ENCODE measurements at regions not wholly inside any gene's neighbourhood (a gene's known extent, or its start where the extent isn't known, plus 50 kb on each side); places are given as distances from the start of the nearest gene placed in this dataset.

DNA sequence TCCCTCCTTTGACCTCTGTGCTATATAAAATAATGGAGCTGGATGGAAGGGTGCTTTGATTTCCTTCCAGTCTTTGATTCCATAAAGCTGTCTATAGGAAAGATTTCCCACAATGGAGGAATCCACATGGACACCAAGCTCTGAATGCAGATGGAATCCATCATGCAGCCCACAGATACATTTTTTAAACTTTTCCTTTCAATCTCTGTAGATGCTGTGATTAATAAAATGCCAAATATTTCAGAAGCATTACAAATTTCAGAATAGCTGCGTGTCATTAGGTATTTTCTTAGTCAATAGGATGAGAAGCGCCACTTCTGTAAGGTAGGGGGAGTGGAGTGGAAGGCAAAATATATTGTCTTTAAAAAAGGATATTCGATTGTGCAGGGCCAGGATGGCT is 489.0 kb downstream of the NTRK3 start:
- TF ChIP-seq, protein P1, sequence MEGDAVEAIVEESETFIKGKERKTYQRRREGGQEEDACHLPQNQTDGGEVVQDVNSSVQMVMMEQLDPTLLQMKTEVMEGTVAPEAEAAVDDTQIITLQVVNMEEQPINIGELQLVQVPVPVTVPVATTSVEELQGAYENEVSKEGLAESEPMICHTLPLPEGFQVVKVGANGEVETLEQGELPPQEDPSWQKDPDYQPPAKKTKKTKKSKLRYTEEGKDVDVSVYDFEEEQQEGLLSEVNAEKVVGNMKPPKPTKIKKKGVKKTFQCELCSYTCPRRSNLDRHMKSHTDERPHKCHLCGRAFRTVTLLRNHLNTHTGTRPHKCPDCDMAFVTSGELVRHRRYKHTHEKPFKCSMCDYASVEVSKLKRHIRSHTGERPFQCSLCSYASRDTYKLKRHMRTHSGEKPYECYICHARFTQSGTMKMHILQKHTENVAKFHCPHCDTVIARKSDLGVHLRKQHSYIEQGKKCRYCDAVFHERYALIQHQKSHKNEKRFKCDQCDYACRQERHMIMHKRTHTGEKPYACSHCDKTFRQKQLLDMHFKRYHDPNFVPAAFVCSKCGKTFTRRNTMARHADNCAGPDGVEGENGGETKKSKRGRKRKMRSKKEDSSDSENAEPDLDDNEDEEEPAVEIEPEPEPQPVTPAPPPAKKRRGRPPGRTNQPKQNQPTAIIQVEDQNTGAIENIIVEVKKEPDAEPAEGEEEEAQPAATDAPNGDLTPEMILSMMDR (conservative IDR thresholded peaks at IDR 0.05) = no peak
- TF ChIP-seq EZH2 (IDR thresholded peaks at IDR 0.05; ENCODE audit: low read depth) = no peak

Measured in PC-9 (cell line).